Esophagus squamous epithelium (tissue), 4 donors: ENCODE measurements at regions not wholly inside any gene's neighbourhood (a gene's known extent, or its start where the extent isn't known, plus 50 kb on each side); places are given as distances from the start of the nearest gene placed in this dataset.

Experiments
- CTCF ChIP-seq, 6 experiments: fragments of 450-650 bp in 4 of 6; fragments of 200-600 bp in 2 of 6; sonication (generic) in 2 of 6; IDR thresholded peaks; one replicate each; pipeline ENCODE4 v1.5.1; 2016 to 2019; ENCODE audit warnings: antibody characterized with exemption in 6 of 6, mild to moderate bottlenecking in 4 of 6, moderate library complexity in 4 of 6
- POLR2A ChIP-seq, 4 donors: fragments of 450-650 bp; IDR thresholded peaks; one replicate each; pipeline ENCODE4 v1.6.1; 2017; ENCODE audit warnings: antibody characterized with exemption in 4 of 4, mild to moderate bottlenecking in 4 of 4, moderate library complexity in 3 of 4

- TF ChIP-seq CTCF (IDR thresholded peaks at IDR 0.05) (no peak), POLR2A (IDR thresholded peaks at IDR 0.05) (no peak)
Observed at GRCh38 chr14:32007755-32008362, 69.2 kb upstream of the ARHGAP5 start.
